ENCODE measurements at regions not wholly inside any gene's neighbourhood (a gene's known extent, or its start where the extent isn't known, plus 50 kb on each side); places are given as distances from the start of the nearest gene placed in this dataset.

DNA sequence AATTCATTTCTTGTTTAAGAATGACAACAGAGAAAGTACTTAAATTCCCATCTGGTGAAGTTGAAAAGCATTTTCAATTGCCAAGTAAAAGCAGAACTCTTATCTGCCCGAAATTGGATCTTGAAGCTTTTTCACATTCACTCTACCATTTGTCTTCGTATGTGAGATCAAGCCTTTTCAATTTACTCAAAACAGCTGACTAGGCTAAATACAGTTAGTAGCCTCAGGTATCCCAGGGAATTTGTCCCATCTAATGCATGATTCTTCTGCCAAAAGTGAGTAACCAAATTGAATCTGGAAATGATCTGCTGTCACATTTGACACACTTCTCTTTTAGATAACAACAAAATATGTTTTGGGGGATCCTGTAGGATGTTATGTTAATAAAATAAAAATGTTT is 596.8 kb upstream of the HS3ST5 start:
- Histone ChIP-seq H3K9me1 (replicated peaks; ENCODE audit: control insufficient read depth, extremely low read depth, insufficient read depth, low read length) (no peaks in the 10 kb centered on the region), H3K4me1 (ENCODE audit: control insufficient read depth, extremely low read depth, insufficient read depth, low read length) (no peaks in the 10 kb centered on the region), H3K9me3 (replicated peaks; ENCODE audit: control insufficient read depth, insufficient read depth, low read length) (peaks cover 2% of the 10 kb centered on the region), H2AFZ (ENCODE audit: low read depth, low read length) (no peak overlapping the region), H3K4me3 (replicated peaks in 1 of 3; ENCODE audit: insufficient read depth in 1 of 3, low read depth in 1 of 3, low read length in 3 of 3) (no peak overlapping the region), H3K79me2 (ENCODE audit: control insufficient read depth, insufficient read depth, low read length) (no peaks in the 10 kb centered on the region), H3K27me3 (ENCODE audit: control insufficient read depth in 2 of 2, insufficient read depth in 2 of 2, low read length in 2 of 2) (no peaks in the 10 kb centered on the region), H3K36me3 (ENCODE audit: control insufficient read depth in 2 of 2, extremely low read depth in 1 of 2, insufficient read depth in 2 of 2, low read length in 2 of 2) (no peaks in the 10 kb centered on the region), H3K27ac (ENCODE audit: insufficient read depth, low read depth, low read length) (no peak overlapping the region), H3K9ac (replicated peaks; ENCODE audit: extremely low read depth, insufficient read depth, low read length) (no peak overlapping the region), H3K4me2 (ENCODE audit: insufficient read depth, low read length) (no peak overlapping the region), H4K20me1 (replicated peaks; ENCODE audit: control insufficient read depth, extremely low read depth, insufficient read depth, low read length) (no peaks in the 10 kb centered on the region)
- dilution Hi-C loops (cut with MboI; ENCODE audit: extremely low pct_ligation_motif_present, low sequenced_read_pairs) = no loop called here
- intact Hi-C loops (cut with micrococcal nuclease) = no loop called here
- FAIRE-seq (no peak), DNase-seq (ENCODE audit: low read depth, low spot score) (no peak)
- TF ChIP-seq JUN (IDR thresholded peaks at IDR 0.05; ENCODE audit: borderline replicate concordance, insufficient read depth, insufficient read length, low read depth) (no peak), FOS (IDR thresholded peaks at IDR 0.05; ENCODE audit: borderline replicate concordance, insufficient read depth, low read length) (no peak), POLR2A (IDR thresholded peaks at IDR 0.05; ENCODE audit: low read depth, low read length) (no peak), MAX (IDR thresholded peaks at IDR 0.05; ENCODE audit: insufficient read depth, insufficient read length) (no peak), POLR2AphosphoS5 (IDR thresholded peaks at IDR 0.05; ENCODE audit: insufficient read depth, low read depth, low read length) (no peak), MYC (IDR thresholded peaks at IDR 0.05; ENCODE audit: low read depth, low read length) (no peak), EZH2 (IDR thresholded peaks at IDR 0.05; ENCODE audit: borderline replicate concordance, low read depth, low read length, severe bottlenecking) (no peak), GATA2 (IDR thresholded peaks at IDR 0.05; ENCODE audit: insufficient read depth, insufficient read length, low read depth, low read length) (no peak)
- TF ChIP-seq, protein P1, sequence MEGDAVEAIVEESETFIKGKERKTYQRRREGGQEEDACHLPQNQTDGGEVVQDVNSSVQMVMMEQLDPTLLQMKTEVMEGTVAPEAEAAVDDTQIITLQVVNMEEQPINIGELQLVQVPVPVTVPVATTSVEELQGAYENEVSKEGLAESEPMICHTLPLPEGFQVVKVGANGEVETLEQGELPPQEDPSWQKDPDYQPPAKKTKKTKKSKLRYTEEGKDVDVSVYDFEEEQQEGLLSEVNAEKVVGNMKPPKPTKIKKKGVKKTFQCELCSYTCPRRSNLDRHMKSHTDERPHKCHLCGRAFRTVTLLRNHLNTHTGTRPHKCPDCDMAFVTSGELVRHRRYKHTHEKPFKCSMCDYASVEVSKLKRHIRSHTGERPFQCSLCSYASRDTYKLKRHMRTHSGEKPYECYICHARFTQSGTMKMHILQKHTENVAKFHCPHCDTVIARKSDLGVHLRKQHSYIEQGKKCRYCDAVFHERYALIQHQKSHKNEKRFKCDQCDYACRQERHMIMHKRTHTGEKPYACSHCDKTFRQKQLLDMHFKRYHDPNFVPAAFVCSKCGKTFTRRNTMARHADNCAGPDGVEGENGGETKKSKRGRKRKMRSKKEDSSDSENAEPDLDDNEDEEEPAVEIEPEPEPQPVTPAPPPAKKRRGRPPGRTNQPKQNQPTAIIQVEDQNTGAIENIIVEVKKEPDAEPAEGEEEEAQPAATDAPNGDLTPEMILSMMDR (IDR thresholded peaks at IDR 0.05; ENCODE audit: extremely low read depth in 1 of 2, insufficient read depth in 1 of 2, low read depth in 1 of 2, low read length in 2 of 2) = no peak
- ChIA-PET CTCF (no interaction called here), POLR2A (no interaction called here)
- BruUV-seq (replicated peaks) = no TSS peak
